ENCODE measurements at regions not wholly inside any gene's neighbourhood (a gene's known extent, or its start where the extent isn't known, plus 50 kb on each side); places are given as distances from the start of the nearest gene placed in this dataset.

GRCh38 chr20:50406610-50407136, 103.5 kb upstream of the PTPN1 start:
- in situ Hi-C loops (cut with HindIII; ENCODE audit: low pct_unique_long_range_greater_than_20kb, low sequenced_read_pairs), result no loop called here
- no peak for DNase-seq (ENCODE audit: low read depth in 1 of 2, low spot score in 1 of 2)
- TF ChIP-seq JUND (IDR thresholded peaks at IDR 0.05; ENCODE audit: low read depth), result no peak

GRCh38 chr20:50408526-50409364, 101.4 kb upstream of the PTPN1 start:
- no peak for TF ChIP-seq JUND (IDR thresholded peaks at IDR 0.05; ENCODE audit: low read depth)
- no peak for DNase-seq (ENCODE audit: low read depth in 1 of 2, low spot score in 1 of 2)
- in situ Hi-C loops (cut with HindIII; ENCODE audit: low pct_unique_long_range_greater_than_20kb, low sequenced_read_pairs), result no loop called here

GRCh38 chr20:50409495-50409894, 100.7 kb upstream of the PTPN1 start:
- no peak for TF ChIP-seq JUND (IDR thresholded peaks at IDR 0.05; ENCODE audit: low read depth)
- DNase-seq (ENCODE audit: low read depth in 1 of 2, low spot score in 1 of 2), result no peak

GRCh38 chr20:50410343-50410742, 99.8 kb upstream of the PTPN1 start:
- no peak for DNase-seq (ENCODE audit: low read depth in 1 of 2, low spot score in 1 of 2)
- in situ Hi-C loops (cut with HindIII; ENCODE audit: low pct_unique_long_range_greater_than_20kb, low sequenced_read_pairs), result no loop called here
- no peak for TF ChIP-seq JUND (IDR thresholded peaks at IDR 0.05; ENCODE audit: low read depth)

More at GRCh38 chr20:50409495-50409894, 100.7 kb upstream of the PTPN1 start:
- in situ Hi-C loops (cut with HindIII; ENCODE audit: low pct_unique_long_range_greater_than_20kb, low sequenced_read_pairs), result no loop called here

- DNase-seq (ENCODE audit: low read depth in 1 of 2, low spot score in 1 of 2), result no peak
- TF ChIP-seq JUND (IDR thresholded peaks at IDR 0.05; ENCODE audit: low read depth), result no peak
- in situ Hi-C loops (cut with HindIII; ENCODE audit: low pct_unique_long_range_greater_than_20kb, low sequenced_read_pairs), result no loop called here
Measured at GRCh38 chr20:50412069-50412468, 98.1 kb upstream of the PTPN1 start.

GRCh38 chr20:50412499-50412898, 97.7 kb upstream of the PTPN1 start:
- TF ChIP-seq JUND (IDR thresholded peaks at IDR 0.05; ENCODE audit: low read depth), result no peak
- in situ Hi-C loops (cut with HindIII; ENCODE audit: low pct_unique_long_range_greater_than_20kb, low sequenced_read_pairs), result no loop called here
- DNase-seq (ENCODE audit: low read depth in 1 of 2, low spot score in 1 of 2), result no peak

GRCh38 chr20:50413088-50413500, 97.1 kb upstream of the PTPN1 start:
- DNase-seq (ENCODE audit: low read depth in 1 of 2, low spot score in 1 of 2), result peak in 1 of 2 experiments; percentile 87
- in situ Hi-C loops (cut with HindIII; ENCODE audit: low pct_unique_long_range_greater_than_20kb, low sequenced_read_pairs), result no loop called here
- no peak for TF ChIP-seq JUND (IDR thresholded peaks at IDR 0.05; ENCODE audit: low read depth)

- peak in 1 of 2 experiments; percentile 92 for DNase-seq (ENCODE audit: low read depth in 1 of 2, low spot score in 1 of 2)
- TF ChIP-seq JUND (IDR thresholded peaks at IDR 0.05; ENCODE audit: low read depth), result no peak
- in situ Hi-C loops (cut with HindIII; ENCODE audit: low pct_unique_long_range_greater_than_20kb, low sequenced_read_pairs), result no loop called here
Measured at GRCh38 chr20:50415021-50415515, 95.1 kb upstream of the PTPN1 start.

GRCh38 chr20:50415516-50416268, 94.5 kb upstream of the PTPN1 start:
- in situ Hi-C loops (cut with HindIII; ENCODE audit: low pct_unique_long_range_greater_than_20kb, low sequenced_read_pairs), result no loop called here
- TF ChIP-seq JUND (IDR thresholded peaks at IDR 0.05; ENCODE audit: low read depth), result no peak
- peak; percentile 60 to 96 for DNase-seq (ENCODE audit: low read depth in 1 of 2, low spot score in 1 of 2)

- TF ChIP-seq JUND (IDR thresholded peaks at IDR 0.05; ENCODE audit: low read depth), result no peak
- in situ Hi-C loops (cut with HindIII; ENCODE audit: low pct_unique_long_range_greater_than_20kb, low sequenced_read_pairs), result no loop called here
- DNase-seq (ENCODE audit: low read depth in 1 of 2, low spot score in 1 of 2), result no peak
Measured at GRCh38 chr20:50416269-50417022, 93.7 kb upstream of the PTPN1 start.

- TF ChIP-seq JUND (IDR thresholded peaks at IDR 0.05; ENCODE audit: low read depth), result no peak
- DNase-seq (ENCODE audit: low read depth in 1 of 2, low spot score in 1 of 2), result no peak
- in situ Hi-C loops (cut with HindIII; ENCODE audit: low pct_unique_long_range_greater_than_20kb, low sequenced_read_pairs), result no loop called here
Measured at GRCh38 chr20:50417023-50417329, 93.2 kb upstream of the PTPN1 start.

GRCh38 chr20:50417484-50418235, 92.5 kb upstream of the PTPN1 start:
- TF ChIP-seq JUND (IDR thresholded peaks at IDR 0.05; ENCODE audit: low read depth), result no peak
- in situ Hi-C loops (cut with HindIII; ENCODE audit: low pct_unique_long_range_greater_than_20kb, low sequenced_read_pairs), result no loop called here
- no peak for DNase-seq (ENCODE audit: low read depth in 1 of 2, low spot score in 1 of 2)
